Lung (tissue), 11 donors: ENCODE measurements at regions not wholly inside any gene's neighbourhood (a gene's known extent, or its start where the extent isn't known, plus 50 kb on each side); places are given as distances from the start of the nearest gene placed in this dataset.

Experiments used
- ATAC-seq: fragments of 200-7000 bp; cut with Tn5 transposase; one replicate; pipeline ENCODE4 v1.9.1; 2020; ENCODE audit warnings: moderate number of reproducible peaks; ENCODE audit not compliant: insufficient read depth, low FRiP score
- DNase-seq, 3 donors: peaks; one replicate each; pipeline ENCODE4 v3.0.0-alpha.2; 2013 to 2017
- H3K27ac ChIP-seq, 2 donors: one replicate each; pipeline ENCODE4 v1.5.1; 2013; ENCODE audit warnings: mild to moderate bottlenecking in 2 of 2, moderate library complexity in 2 of 2, control low read depth in 1 of 2, inconsistent platforms in 1 of 2, low read depth in 1 of 2, low read length in 1 of 2
- H3K27me3 ChIP-seq, 3 donors: one replicate each; pipeline ENCODE4 v1.5.1; 2013; ENCODE audit warnings: low read length in 2 of 3; ENCODE audit not compliant: control insufficient read depth in 3 of 3, insufficient read depth in 3 of 3
- H3K36me3 ChIP-seq, 4 donors: one replicate each; pipeline ENCODE4 v1.5.1; 2013; ENCODE audit warnings: low read length in 4 of 4, mild to moderate bottlenecking in 1 of 4, moderate library complexity in 1 of 4; ENCODE audit not compliant: control insufficient read depth in 4 of 4, insufficient read depth in 4 of 4
- H3K4me1 ChIP-seq, 5 donors: one replicate each; pipeline ENCODE4 v1.5.1; 2013; ENCODE audit warnings: low read length in 5 of 5, mild to moderate bottlenecking in 2 of 5, moderate library complexity in 1 of 5; ENCODE audit not compliant: control insufficient read depth in 5 of 5, insufficient read depth in 5 of 5
- H3K4me3 ChIP-seq: one replicate; pipeline ENCODE4 v1.5.1; 2013; ENCODE audit warnings: mild to moderate bottlenecking, control low read depth, moderate library complexity
- H3K9ac ChIP-seq, 2 donors: one replicate each; pipeline ENCODE4 v1.5.1; 2013; ENCODE audit warnings: low read length in 2 of 2, control low read depth in 1 of 2; ENCODE audit not compliant: insufficient read depth in 1 of 2
- H3K9me3 ChIP-seq, 4 donors: one replicate each; pipeline ENCODE4 v1.5.1; 2013; ENCODE audit warnings: low read length in 3 of 4, mild to moderate bottlenecking in 1 of 4, moderate library complexity in 1 of 4; ENCODE audit not compliant: control insufficient read depth in 4 of 4, insufficient read depth in 3 of 4
- CTCF ChIP-seq: IDR thresholded peaks from 2 replicates; pipeline ENCODE4 v1.5.1; 2012; ENCODE audit warnings: mild to moderate bottlenecking; ENCODE audit errors: control extremely low read depth, extremely low read depth
- WGBS, 2 donors: extraction: QIAGEN DNeasy Blood & Tissue Kit; methylation state at CpG; one replicate each; pipeline ENCODE4 v1.1.7; 2013; 5-methylcytosine and 5-hydroxymethylcytosine counted together
- donor health status: control.
- donor health status: control.
- donor health status: Bipolar disorder and iron deficiency.
- donor health status: healthy.
- donor health status: DM: yes; HTN: yes; CAD: no.

DNA sequence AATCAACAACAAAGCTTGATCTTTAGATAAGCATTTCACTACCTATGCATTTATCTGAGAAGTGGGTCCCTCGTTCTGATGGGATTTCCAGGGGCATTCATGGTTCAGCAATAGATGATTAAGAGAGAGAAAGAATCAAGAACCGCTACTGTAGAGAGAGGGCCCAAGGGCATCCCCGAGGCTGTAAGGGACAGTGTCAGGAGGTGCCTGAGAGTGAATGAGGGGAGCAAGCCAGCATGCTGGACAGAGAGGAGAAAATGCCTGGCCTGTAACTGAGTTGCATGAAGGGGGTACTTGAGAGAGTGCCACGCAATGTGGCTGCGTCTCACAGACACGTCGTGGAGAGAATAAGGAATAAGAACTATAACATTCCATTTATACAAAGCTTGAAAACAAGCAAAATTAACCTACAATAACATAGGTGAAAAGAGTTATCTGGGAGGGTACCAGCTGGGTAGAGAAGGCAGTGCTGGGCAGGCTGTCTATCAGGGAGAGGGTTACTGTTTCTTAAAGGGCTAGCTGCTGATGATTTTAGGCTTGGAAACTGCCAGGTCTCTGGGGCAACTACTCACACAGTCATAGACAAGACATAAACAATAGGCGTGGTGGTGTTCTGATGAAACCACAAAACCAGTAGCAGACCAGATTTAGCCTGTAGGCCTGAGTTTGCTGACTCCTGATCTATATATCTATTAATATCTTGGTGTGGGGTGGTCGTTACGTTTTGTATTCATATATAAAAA, 374.6 kb upstream of the CFAP20DC start:
- Histone ChIP-seq H3K9ac (no peak overlapping the region), H3K4me1 (no peaks in the 10 kb centered on the region), H3K9me3 (no peaks in the 10 kb centered on the region), H3K27me3 (peaks cover 0 to 5% (median 0%) of the 10 kb centered on the region in 3 donors), H3K36me3 (no peaks in the 10 kb centered on the region), H3K4me3 (no peak overlapping the region), H3K27ac (no peak overlapping the region)
- DNase-seq (peak in 2 of 3 donors; percentile 17 to 27), ATAC-seq (no peak)
- 80 to 82% methylated on average over 10 of the region's 10 CpGs for WGBS, 2 donors
- TF ChIP-seq CTCF = no peak

DNA sequence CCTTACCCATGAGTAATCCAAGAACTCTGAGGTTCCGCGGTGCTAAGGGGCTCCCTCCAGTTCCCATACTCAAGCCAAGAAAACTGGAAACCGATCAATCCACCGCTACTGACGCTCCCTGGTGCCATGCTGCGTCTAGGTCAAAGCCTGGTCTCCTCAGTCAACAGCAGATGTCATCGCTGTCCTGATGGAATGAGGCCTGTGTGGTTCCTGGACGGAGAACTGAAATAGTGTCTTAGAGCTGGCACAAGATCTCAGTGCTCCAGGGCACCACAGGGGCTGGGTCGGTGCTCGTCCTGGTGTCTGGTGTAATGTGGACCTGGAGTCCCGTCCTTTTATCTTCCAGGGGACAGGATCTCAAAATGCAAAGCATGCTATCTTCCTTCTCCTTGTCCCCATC, 373.9 kb upstream of the CFAP20DC start:
- no peak for ATAC-seq
- Histone ChIP-seq H3K36me3 (no peaks in the 10 kb centered on the region), H3K4me1 (no peaks in the 10 kb centered on the region), H3K9me3 (no peaks in the 10 kb centered on the region), H3K9ac (no peak overlapping the region), H3K27ac (no peak overlapping the region), H3K4me3 (no peak overlapping the region), H3K27me3 (peaks cover 0 to 5% (median 0%) of the 10 kb centered on the region in 3 donors)
- 87 to 89% methylated on average over 11 of the region's 11 CpGs for WGBS, 2 donors
- DNase-seq = no peak
- no peak for TF ChIP-seq CTCF

DNA sequence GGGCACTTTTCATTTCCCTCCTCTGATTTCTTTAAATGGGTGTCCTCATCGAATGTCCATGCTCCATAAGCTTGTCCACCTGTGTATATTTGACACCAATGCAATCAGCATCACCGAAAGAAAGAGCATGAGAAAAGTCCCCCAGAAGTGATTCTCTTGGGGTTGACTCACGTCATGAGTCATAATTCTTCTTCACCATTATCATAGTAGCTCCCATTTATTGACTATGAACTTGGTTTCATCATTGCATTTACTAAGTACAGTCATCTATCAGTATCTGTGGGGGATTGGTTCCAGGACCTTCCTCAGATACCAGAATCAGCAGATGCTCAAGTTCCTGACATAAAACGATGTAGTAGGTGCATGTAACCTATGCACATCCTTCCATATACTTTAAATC, 372.5 kb upstream of the CFAP20DC start:
- H3K27ac ChIP-seq = no peak overlapping the region
- H3K4me1 ChIP-seq = no peaks in the 10 kb centered on the region
- H3K4me3 ChIP-seq = no peak overlapping the region
- peaks cover 0 to 5% (median 0%) of the 10 kb centered on the region in 3 donors for H3K27me3 ChIP-seq
- 63 to 77% methylated on average over 4 of the region's 4 CpGs for WGBS, 2 donors
- TF ChIP-seq CTCF = no peak
- ATAC-seq (no peak), DNase-seq (no peak)
- H3K9ac ChIP-seq = no peak overlapping the region
- no peaks in the 10 kb centered on the region for H3K36me3 ChIP-seq
- no peaks in the 10 kb centered on the region for H3K9me3 ChIP-seq

DNA sequence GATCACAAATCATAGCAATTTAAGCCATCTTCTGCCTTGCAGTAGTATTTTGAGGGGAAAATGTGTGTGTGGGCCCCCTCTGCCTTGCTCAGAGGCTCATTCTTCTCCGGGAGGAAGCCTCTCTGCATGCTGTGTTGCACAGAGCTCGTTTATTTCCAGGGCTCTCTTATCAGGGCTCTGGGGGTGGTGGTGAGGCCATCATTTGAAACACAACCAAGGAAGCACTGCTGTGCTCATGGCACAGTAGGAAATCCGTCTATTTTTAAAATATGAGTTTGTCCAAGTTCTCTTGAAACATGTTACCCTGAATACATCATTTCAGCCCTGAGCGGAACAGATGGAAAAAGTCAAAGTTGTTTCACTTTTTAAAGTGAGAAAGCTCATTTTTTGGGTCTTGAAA, 369.0 kb upstream of the CFAP20DC start:
- H3K4me1 ChIP-seq = no peaks in the 10 kb centered on the region
- TF ChIP-seq CTCF = no peak
- no peaks in the 10 kb centered on the region for H3K9me3 ChIP-seq
- WGBS, 2 donors = 51 to 70% methylated on average over 4 of the region's 4 CpGs
- DNase-seq = no peak
- no peak overlapping the region for H3K4me3 ChIP-seq
- no peak for ATAC-seq
- no peak overlapping the region for H3K27ac ChIP-seq
- H3K9ac ChIP-seq = no peak overlapping the region
- no peaks in the 10 kb centered on the region for H3K36me3 ChIP-seq
- H3K27me3 ChIP-seq = no peaks in the 10 kb centered on the region
